22Rv1 (cell line): ENCODE measurements at regions not wholly inside any gene's neighbourhood (a gene's known extent, or its start where the extent isn't known, plus 50 kb on each side); places are given as distances from the start of the nearest gene placed in this dataset.

Experiments
- ZFX ChIP-seq: fragments of 450-650 bp; IDR thresholded peaks from 2 replicates; pipeline ENCODE4 v1.6.1; 2017; ENCODE audit warnings: antibody characterized with exemption, borderline replicate concordance
- TF ChIP-seq, protein P1 (sequence below): fragments of 450-650 bp; IDR thresholded peaks from 2 replicates; pipeline ENCODE4 v1.5.1; 2017; ENCODE audit warnings: mild to moderate bottlenecking

DNA sequence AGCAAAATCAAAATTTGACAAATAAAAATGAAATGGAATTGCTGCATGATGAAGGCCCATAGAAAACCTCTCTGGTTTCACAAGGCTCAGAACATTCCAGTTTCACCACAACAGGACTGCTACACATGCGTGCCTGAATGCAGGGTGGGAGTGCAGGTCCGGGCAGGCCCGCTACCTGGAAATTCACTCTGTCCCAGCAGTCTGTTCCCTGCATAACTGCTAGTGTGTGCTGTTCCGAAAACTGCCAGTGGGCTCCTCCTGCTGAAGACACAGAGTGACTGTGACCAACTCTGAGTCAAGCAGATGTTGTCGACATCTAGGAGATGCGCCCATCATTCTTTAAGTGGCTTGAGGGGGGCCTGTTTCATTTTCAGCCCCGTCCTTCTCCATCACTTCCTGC lies 284.8 kb upstream of the MAF start:
- TF ChIP-seq, protein P1, sequence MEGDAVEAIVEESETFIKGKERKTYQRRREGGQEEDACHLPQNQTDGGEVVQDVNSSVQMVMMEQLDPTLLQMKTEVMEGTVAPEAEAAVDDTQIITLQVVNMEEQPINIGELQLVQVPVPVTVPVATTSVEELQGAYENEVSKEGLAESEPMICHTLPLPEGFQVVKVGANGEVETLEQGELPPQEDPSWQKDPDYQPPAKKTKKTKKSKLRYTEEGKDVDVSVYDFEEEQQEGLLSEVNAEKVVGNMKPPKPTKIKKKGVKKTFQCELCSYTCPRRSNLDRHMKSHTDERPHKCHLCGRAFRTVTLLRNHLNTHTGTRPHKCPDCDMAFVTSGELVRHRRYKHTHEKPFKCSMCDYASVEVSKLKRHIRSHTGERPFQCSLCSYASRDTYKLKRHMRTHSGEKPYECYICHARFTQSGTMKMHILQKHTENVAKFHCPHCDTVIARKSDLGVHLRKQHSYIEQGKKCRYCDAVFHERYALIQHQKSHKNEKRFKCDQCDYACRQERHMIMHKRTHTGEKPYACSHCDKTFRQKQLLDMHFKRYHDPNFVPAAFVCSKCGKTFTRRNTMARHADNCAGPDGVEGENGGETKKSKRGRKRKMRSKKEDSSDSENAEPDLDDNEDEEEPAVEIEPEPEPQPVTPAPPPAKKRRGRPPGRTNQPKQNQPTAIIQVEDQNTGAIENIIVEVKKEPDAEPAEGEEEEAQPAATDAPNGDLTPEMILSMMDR = no peak
- TF ChIP-seq ZFX = no peak
